Heart right ventricle (tissue), 16 donors: ENCODE measurements at regions not wholly inside any gene's neighbourhood (a gene's known extent, or its start where the extent isn't known, plus 50 kb on each side); places are given as distances from the start of the nearest gene placed in this dataset.

Source experiments
- ATAC-seq, 8 donors: fragments of 200-7000 bp; cut with Tn5 transposase; one replicate each; pipeline ENCODE4 v1.9.1; 2020; ENCODE audit warnings: mild to moderate bottlenecking in 8 of 8, moderate library complexity in 8 of 8, moderate number of reproducible peaks in 1 of 8
- DNase-seq, 2 donors: peaks; one replicate each; pipeline ENCODE4 v3.0.0-alpha.2; 2020
- H3K27ac ChIP-seq, 10 donors: fragments of 200-600 bp; sonication (generic) in 2 of 10; one replicate each; pipeline versions ENCODE4 v1.5.0 to v1.8.0; 2020 to 2022; ENCODE audit warnings: mild to moderate bottlenecking in 3 of 10
- H3K27me3 ChIP-seq, 7 donors: fragments of 200-600 bp; one replicate each; pipeline ENCODE4 v1.8.0; 2021 to 2022; ENCODE audit warnings: mild to moderate bottlenecking in 2 of 7
- H3K36me3 ChIP-seq, 9 donors: fragments of 200-600 bp; sonication (generic) in 1 of 9; one replicate each; pipeline versions ENCODE4 v1.5.0 to v1.8.0; 2020 to 2022; ENCODE audit warnings: mild to moderate bottlenecking in 2 of 9
- H3K4me1 ChIP-seq, 9 donors: fragments of 200-600 bp; sonication (generic) in 1 of 9; one replicate each; pipeline versions ENCODE4 v1.5.0 to v1.8.0; 2020 to 2022; ENCODE audit warnings: mild to moderate bottlenecking in 4 of 9
- H3K4me3 ChIP-seq, 10 donors: fragments of 200-600 bp; sonication (generic) in 2 of 10; one replicate each; pipeline versions ENCODE4 v1.5.0 to v1.8.0; 2020 to 2022; ENCODE audit warnings: mild to moderate bottlenecking in 7 of 10, moderate library complexity in 2 of 10
- H3K9me3 ChIP-seq, 11 donors: fragments of 200-600 bp in 10 of 11; sonication (generic) in 2 of 11; one replicate each; pipeline versions ENCODE4 v1.5.0 to v1.8.0; 2013 to 2022; ENCODE audit warnings: mild to moderate bottlenecking in 2 of 11, control low read depth in 1 of 11, moderate library complexity in 1 of 11
- WGBS, 2 donors: extraction: QIAGEN DNeasy Blood & Tissue Kit; methylation state at CpG; one replicate each; pipeline ENCODE4 v1.1.7; 2013; ENCODE audit warnings: inconsistent platforms in 1 of 2; 5-methylcytosine and 5-hydroxymethylcytosine counted together
- intact Hi-C, 10 donors: fragments of 100-400 bp; cut with DNase I; formaldehyde crosslinking; loops; one replicate each; pipeline versions ENCODE4 v1.11.1 to v1.14.2; 2022
- TF ChIP-seq, protein P1 (sequence below), 9 donors: fragments of 200-600 bp; sonication (generic) in 2 of 9; IDR thresholded peaks; one replicate each; pipeline versions ENCODE4 v1.5.0 to v1.8.0; 2021 to 2022; ENCODE audit warnings: antibody characterized with exemption in 9 of 9, mild to moderate bottlenecking in 5 of 9, moderate library complexity in 1 of 9
- donor health status: Arrhythmogenic right ventricular cardiomyopathy.
- donor health status: ischemic (EF 13 %, LVEDD 7.1; RV severe dilation, severe dysfunction).
- donor health status: healthy with polysubstance abuse.
- donor health status: DM: no; HTN: yes; CAD: no.
- donor health status: DM: no; HTN: no; CAD: no.
- donor health status: ischemic (EF 25% LVEDD 6.9; RV normal size, moderate dysfunction).
- donor health status: ischemic (EF 25% LVEDD 5.7; RV mildly dilated, moderate dysfunction).
- donor health status: healthy.
- donor health status: DM: yes; HTN: yes; CAD: no.
- donor health status: Ischemic cardiomyopathy.
- donor health status: ischemic (EF 35%, LVEDD 5.7; RV mildly dilated, moderate dysfunction).
- donor health status: nonischemic (EF 11% LVEDD 7.7; RV severe dilation, severe dysfunction).
- donor health status: DM: yes; HTN: yes; CAD: no.
- donor health status: PGD.
- donor health status: ischemic (EF 29% LVEDD 5.4; RV normal size, mild dysfunction).
- donor health status: nonischemic (EF 23%, LVEDD 6.1; RV moderate dilation, normal function).

DNA sequence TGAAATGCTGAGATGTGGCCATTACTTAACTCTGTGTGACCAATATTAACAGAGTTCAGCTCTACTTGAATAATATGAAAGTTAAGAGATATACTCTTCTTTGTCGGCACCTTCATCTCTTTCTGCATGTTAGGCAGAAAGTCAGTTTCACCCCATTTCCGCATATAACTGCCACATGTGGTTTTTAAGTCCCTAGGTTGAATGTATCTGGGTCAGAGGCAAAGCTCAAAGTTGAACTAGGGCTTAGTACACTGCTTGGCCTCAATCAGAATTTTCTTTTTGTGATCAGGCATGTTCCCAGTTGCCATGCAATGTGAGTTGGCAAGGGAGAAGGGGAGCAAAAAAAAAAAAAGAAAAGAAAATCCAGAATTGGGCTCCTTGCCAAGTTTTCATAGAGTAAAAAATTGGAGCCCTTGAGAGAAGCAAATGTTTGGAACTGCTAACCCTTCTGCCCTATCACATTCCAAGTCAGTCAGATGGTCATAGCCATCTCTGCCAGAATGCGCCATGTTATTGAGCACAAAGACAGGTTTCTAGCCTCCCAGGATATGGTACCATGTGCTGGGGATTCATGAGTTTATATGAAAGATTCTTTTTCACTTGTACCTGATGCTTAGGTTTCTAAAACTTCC is 251.2 kb upstream of the RORB start:
- TF ChIP-seq, protein P1, sequence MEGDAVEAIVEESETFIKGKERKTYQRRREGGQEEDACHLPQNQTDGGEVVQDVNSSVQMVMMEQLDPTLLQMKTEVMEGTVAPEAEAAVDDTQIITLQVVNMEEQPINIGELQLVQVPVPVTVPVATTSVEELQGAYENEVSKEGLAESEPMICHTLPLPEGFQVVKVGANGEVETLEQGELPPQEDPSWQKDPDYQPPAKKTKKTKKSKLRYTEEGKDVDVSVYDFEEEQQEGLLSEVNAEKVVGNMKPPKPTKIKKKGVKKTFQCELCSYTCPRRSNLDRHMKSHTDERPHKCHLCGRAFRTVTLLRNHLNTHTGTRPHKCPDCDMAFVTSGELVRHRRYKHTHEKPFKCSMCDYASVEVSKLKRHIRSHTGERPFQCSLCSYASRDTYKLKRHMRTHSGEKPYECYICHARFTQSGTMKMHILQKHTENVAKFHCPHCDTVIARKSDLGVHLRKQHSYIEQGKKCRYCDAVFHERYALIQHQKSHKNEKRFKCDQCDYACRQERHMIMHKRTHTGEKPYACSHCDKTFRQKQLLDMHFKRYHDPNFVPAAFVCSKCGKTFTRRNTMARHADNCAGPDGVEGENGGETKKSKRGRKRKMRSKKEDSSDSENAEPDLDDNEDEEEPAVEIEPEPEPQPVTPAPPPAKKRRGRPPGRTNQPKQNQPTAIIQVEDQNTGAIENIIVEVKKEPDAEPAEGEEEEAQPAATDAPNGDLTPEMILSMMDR (IDR thresholded peaks at IDR 0.05): no peak
- 82 to 89% methylated on average over 3 of the region's 3 CpGs for WGBS, 2 donors
- no peak for DNase-seq
- intact Hi-C loops: no loop called here
- Histone ChIP-seq H3K36me3 (no peaks in the 10 kb centered on the region), H3K27me3 (no peaks in the 10 kb centered on the region), H3K9me3 (peaks cover 0 to 62% (median 12%) of the 10 kb centered on the region in 11 donors), H3K4me3 (no peak overlapping the region), H3K4me1 (no peaks in the 10 kb centered on the region), H3K27ac (no peak overlapping the region)
- no peak for ATAC-seq

DNA sequence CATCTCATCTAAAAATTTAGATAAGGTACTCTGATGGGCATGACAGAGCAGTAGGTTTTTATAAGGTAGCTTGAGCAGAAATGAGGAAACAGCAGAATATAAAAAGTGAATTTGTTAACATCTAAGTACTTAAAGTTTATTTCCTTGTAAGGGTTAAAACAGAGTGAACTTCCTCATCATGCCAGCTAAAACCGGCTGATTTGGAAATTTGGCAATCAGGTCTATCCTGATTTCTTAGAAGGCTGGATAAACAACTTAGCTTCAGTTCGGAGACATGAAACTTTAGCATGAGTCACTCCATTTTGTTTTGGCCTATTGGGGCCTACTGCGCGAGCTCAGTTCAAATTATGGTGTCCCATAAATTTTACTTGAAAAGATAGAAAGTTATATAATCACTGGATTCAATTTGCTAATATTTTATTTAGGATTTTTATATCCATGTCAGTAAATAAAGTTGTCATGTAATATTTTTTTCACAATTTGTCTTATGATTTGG is 241.6 kb upstream of the RORB start:
- no peak for ATAC-seq
- no peak overlapping the region for H3K4me3 ChIP-seq
- TF ChIP-seq, protein P1 (IDR thresholded peaks at IDR 0.05): no peak
- H3K27ac ChIP-seq: no peak overlapping the region
- H3K36me3 ChIP-seq: no peaks in the 10 kb centered on the region
- H3K4me1 ChIP-seq: no peaks in the 10 kb centered on the region
- no peaks in the 10 kb centered on the region for H3K27me3 ChIP-seq
- H3K9me3 ChIP-seq: peaks cover 0 to 1% (median 0%) of the 10 kb centered on the region in 11 donors
- intact Hi-C loops: no loop called here
- DNase-seq: no peak
- WGBS, 2 donors: 61 to 67% methylated on average over 4 of the region's 4 CpGs

DNA sequence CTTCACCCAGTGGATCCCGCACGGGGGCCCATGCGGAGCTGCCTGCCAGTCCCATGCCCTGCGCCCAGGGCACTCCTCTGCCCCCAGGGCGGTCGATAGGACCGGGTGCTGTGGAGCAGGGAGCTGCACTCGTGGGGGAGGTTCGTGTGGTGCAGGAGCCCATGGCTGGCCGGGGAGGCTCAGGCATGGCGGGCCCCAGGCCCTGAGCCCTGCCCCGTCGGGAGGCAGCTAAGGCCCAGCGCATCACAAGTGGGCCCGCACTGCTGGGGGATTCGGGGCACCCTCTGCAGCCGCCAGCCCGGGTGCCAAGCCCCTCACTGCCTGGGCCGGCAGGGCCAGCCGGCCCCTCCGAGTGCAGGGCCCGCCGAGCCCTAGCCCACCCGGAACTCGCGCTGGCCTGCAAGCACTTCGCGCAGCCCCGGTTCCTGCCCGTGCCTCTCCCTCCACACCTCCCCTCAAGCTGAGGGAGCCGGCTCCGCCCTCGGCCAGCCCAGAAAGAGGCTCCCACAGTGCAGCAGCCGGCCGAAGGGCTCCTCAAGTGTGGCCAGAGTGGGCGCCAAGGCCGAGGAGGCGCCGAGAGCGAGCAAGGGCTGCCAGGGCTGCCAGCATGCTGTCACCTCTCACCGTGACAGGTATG is 221.1 kb upstream of the RORB start:
- Histone ChIP-seq H3K27ac (no peak overlapping the region), H3K9me3 (peaks cover 0 to 5% (median 0%) of the 10 kb centered on the region in 11 donors), H3K4me3 (no peak overlapping the region), H3K4me1 (no peaks in the 10 kb centered on the region), H3K27me3 (no peaks in the 10 kb centered on the region), H3K36me3 (no peaks in the 10 kb centered on the region)
- DNase-seq (no peak), ATAC-seq (no peak)
- TF ChIP-seq, protein P1 (IDR thresholded peaks at IDR 0.05): no peak
- WGBS, 2 donors: 91 to 92% methylated on average over 32 to 41 of the region's 41 CpGs
- intact Hi-C loops: no loop called here

DNA sequence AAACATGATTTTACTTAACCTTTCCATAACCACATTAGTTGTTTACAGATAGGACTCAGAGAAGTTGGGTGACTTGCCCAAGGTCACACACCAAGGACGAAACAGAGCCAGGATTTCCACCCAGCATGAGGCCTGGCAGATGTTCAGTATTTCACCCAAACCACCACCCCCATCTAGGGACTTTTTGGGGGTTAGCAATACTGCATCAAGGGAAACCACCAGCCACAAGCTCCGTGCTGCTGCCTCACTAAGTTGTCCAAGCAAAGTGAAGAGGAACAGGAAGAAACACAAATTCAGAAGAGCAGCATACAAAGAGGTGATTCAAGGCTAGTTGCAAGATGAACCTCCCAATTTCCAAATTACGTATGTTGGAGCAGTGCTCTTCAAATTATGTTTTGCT is 219.6 kb upstream of the RORB start:
- TF ChIP-seq, protein P1 (IDR thresholded peaks at IDR 0.05): no peak
- no peaks in the 10 kb centered on the region for H3K36me3 ChIP-seq
- peaks cover 0 to 5% (median 0%) of the 10 kb centered on the region in 11 donors for H3K9me3 ChIP-seq
- intact Hi-C loops: no loop called here
- WGBS, 2 donors: 60 to 66% methylated on average over 3 of the region's 3 CpGs
- no peak for ATAC-seq
- no peak overlapping the region for H3K4me3 ChIP-seq
- no peaks in the 10 kb centered on the region for H3K4me1 ChIP-seq
- no peak overlapping the region for H3K27ac ChIP-seq
- DNase-seq: no peak
- no peaks in the 10 kb centered on the region for H3K27me3 ChIP-seq
